GM11168 (cell line): ENCODE measurements at regions not wholly inside any gene's neighbourhood (a gene's known extent, or its start where the extent isn't known, plus 50 kb on each side); places are given as distances from the start of the nearest gene placed in this dataset.

Experiments
- in situ Hi-C: fragments of 300-500 bp; cut with MboI; formaldehyde crosslinking; loops from one replicate; pipeline ENCODE4 v1.12.0; 2022; ENCODE audit warnings: low sequenced_read_pairs; ENCODE audit not compliant: unreplicated experiment

DNA sequence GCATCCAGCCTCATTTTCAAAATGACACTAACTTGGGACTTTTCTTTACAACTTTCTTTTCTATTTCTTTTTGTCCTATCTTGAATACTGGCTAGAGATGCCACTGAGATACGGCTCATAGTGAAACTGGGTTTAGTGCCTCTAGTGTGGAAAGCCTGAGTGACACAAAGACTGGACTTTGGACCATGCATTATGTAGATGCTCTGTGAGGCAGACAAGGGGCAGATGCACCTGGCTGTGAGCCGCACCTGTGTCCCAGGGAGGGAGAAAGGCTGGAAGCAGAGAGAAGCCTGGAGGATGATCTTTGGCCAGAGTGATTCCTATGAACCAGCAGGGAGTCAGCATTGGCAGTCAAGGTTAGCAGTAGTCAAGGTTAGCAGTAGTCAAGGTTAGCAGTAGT lies 852.3 kb upstream of the TMEM132C start:
- in situ Hi-C loops: no loop called here

GRCh38 chr12:127416796-127417195 lies 850.2 kb upstream of the TMEM132C start:
- in situ Hi-C loops: no loop called here

DNA sequence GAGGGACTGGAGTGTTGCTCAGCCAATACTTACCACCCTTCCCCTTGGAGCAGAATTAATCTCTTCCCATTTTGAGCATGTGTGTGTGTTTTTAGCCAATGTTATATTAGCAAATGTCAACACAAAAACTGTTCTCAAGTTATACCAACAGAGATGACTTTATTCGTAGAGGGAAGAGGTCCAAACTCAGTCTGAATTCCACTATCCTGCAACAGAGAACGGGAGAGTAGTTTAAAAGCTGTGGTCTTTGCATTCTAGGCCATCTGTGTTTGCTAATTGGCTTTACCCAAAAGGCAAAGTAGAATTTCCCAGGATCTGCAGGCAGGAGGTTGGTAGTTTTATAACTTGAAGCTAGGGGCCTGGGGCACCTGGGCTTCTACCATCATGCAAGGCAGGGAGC lies 847.9 kb upstream of the TMEM132C start:
- in situ Hi-C loops: no loop called here

DNA sequence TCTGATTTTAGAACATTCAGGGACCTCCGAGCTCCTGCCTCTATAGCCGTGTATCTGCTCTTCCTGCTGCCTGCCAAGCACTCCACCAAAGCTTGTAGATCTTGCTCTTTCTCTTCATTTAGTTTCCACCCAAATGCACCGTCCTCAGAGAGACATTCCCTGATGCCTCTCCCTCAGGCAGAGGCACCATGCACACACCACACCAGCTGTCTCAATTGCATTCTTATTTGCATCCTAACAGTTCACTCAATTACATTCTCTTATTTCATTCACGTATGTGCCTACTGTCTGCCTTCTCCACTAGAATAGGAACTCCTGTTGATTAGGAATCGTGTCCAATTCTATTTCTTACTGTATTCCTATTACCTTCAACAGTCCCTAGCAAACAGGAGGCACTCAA lies 845.4 kb upstream of the TMEM132C start:
- in situ Hi-C loops: no loop called here

- in situ Hi-C loops: no loop called here
Observed at GRCh38 chr12:127422935-127423566, 843.9 kb upstream of the TMEM132C start.

GRCh38 chr12:127425474-127425873 lies 841.5 kb upstream of the TMEM132C start:
- in situ Hi-C loops: no loop called here

DNA sequence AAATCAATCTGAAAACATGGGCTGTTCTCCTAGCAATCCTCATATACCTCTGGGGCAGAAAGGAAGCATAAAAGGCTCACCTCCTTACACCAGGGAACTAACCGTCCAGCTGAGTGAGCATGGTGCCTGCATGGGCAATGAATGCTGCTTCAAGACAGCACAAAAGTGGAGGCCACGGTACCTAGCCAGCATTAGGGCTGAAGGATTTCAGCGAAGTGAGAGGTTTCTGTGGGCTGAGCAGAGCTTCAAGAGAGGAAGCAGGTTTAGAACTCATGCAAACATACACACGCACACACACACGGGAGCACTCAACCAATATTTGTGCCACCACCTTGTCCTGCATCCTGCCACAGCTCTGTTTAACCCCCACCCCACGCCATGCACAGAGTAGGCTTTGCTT lies 838.5 kb upstream of the TMEM132C start:
- in situ Hi-C loops: no loop called here

GRCh38 chr12:127429551-127430285 lies 837.3 kb upstream of the TMEM132C start:
- in situ Hi-C loops: no loop called here

GRCh38 chr12:127430401-127430800 lies 836.6 kb upstream of the TMEM132C start:
- in situ Hi-C loops: no loop called here

DNA sequence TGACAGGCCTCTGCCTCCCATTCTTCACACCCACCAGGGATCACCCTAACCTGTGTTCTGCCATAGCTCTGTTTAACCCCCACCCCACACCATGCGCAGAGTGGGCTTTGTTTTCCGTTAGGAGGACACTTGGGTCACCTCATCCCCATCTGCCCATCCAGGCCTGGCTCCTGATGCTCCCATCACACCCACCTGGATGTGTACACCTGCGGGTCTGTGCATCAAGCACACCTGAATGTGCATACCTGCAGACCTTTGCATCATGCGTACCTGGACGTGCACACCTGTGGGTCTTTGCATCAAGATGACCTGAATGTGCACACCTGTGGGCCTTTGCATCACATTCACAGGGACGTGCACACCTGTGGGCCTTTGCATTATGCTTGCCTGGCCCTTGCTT lies 835.8 kb upstream of the TMEM132C start:
- in situ Hi-C loops: no loop called here

DNA sequence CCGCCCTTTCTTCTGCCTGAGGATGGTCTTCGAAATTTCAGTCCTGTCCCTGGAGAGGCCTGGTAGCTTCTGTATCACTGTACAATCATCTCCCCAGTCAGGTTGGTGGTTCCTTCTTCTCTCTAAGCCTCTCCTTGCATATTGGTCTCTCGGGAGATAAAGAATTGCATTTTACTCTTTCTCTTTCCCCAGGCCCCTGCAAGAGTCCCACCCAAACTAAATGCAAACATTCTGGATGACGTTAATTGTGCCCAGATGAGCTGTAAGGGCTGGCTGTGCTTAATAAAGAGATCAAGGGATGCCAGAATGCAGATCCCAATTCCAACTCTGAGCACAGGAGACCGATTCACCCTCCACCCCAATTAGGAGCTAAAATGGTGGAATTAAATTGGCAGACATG lies 835.4 kb upstream of the TMEM132C start:
- in situ Hi-C loops: no loop called here

GRCh38 chr12:127435439-127435838 lies 831.5 kb upstream of the TMEM132C start:
- in situ Hi-C loops: no loop called here

- in situ Hi-C loops: no loop called here
Observed at GRCh38 chr12:127438512-127439244, 828.3 kb upstream of the TMEM132C start.

- in situ Hi-C loops: no loop called here
Observed at GRCh38 chr12:127445581-127446139, 821.3 kb upstream of the TMEM132C start.

DNA sequence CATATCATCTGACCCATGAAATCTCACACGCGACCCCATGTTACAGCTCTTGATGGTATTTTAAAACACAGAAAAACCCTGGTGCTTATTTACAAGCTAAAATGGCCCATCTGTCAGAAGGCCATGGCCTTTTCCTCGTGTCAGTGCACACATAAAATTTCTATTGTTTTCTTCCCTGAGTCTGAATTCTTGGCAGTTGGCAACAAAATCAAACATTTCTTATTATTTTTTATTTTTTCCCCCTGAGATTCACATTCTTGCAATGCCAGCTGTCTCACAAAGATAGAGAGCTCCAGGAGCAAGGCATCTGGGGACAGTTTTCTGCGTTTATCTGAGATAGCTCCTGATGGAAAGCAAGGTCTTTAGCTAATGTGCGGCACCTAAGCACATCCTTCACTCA lies 818.1 kb upstream of the TMEM132C start:
- in situ Hi-C loops: no loop called here

- in situ Hi-C loops: no loop called here
Observed at GRCh38 chr12:127450826-127451225, 816.1 kb upstream of the TMEM132C start.

DNA sequence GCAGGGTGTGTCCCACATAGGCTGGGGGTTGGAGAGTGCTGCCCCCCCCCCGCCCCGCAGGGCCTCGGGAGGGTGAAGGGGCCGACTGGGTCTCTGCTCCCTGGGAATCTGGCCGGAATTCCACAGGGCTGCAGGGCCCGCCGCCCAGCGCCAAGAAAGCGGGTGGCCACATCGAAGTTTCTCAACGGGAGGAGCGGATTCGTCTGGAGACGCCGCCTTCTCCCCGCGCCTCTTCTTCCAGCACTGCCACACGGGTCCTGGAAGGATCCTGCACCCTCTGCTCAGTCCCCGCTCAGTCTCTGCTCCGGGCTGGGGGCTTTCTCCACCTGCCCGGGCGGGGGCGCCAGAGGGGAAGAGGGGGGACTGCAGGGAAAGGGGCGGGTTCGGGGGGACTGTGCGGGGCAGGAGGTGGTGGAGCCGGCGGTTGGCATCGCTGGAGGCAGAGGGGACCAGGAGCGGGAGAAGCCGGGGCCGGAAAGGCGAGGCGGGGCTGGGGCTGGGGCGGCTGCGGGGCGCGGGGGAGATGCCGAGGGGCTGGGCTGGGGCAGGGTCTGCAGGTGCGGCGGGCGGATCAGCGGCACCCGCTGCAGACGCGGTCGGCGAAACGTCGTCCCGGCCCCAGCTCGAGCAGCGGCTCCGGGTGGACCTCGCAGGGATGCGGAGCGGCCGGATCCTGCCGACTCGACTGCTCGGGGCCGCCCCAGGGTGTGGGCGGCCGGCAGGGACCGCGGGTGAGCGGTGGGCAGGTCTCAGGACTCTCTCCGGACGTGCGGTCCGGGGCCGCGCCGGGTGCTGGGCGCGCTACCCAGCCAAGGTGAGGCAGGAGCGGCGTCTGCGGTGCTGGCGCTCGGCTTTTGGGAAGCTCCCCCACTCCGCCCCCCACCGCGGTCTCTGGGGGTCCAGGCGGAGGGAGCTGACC lies 811.4 kb upstream of the TMEM132C start:
- in situ Hi-C loops: no loop called here

- in situ Hi-C loops: no loop called here
Observed at GRCh38 chr12:127457726-127458125, 809.2 kb upstream of the TMEM132C start.

DNA sequence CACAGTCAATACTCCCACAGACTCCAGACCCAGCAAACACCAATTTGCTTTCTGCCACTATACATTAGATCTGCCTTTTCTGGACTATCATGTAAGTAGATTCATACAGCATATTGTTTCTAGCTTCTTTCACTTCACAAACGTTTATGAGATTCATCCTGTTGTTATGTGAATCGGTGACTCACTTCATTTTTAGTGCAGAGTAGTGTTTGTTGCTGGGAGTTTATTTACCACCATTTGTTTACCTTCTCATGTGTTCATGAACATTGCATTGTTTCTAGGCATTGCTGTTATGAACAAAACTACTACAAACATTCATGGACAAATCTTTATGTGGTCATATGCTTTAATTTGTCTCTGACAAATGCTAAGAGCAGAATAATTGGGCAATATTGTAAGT lies 807.8 kb upstream of the TMEM132C start:
- in situ Hi-C loops: no loop called here

GRCh38 chr12:127459687-127460086 lies 807.3 kb upstream of the TMEM132C start:
- in situ Hi-C loops: no loop called here
